HuH-7.5 (cell line): ENCODE measurements at regions not wholly inside any gene's neighbourhood (a gene's known extent, or its start where the extent isn't known, plus 50 kb on each side); places are given as distances from the start of the nearest gene placed in this dataset.

Source experiments
- DNase-seq: peaks from one replicate; pipeline ENCODE4 v3.0.0; 2011; ENCODE audit warnings: low spot score

DNA sequence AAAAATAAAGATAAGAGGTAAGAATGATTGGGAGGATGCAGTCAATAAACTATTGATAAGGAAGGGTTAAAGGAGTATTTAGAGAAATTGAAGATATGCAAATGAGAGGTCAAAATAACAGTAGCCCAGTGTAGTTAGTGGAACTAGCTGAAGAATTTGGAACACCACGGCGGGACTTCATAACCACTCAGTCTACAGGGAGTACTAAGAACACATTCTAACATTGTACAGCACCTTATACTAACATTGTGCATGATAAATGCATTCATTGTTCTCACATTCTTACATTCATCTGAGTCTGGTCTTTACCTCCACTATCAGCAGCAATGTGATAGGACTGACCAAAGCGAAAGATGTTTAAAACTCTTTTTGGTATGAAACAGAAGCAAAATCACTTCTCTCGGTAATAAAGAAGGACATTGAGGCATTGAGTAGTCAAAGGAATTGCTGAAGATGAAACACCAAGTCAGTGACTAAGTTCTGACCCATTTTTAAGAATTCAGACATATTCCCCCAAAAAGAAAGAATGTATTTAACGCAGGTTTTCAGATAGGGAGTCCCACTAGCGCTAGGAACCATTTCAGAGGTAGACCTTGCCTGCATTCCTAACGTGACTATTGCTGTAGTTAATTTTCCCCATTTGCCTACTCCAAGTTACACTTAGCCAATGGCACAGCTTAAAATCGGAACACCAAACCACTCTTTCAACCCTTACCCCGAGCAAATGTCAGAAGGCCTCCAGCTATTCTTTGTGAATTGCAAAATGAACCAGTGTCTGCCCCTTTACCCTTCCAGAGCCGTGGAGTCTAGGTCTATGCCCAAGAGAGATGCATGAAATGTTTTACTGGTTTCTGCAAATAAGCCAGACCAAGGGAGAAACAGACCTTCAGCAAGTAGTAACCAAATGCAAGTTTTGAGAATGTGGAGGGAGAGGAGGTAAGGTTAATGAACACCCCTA, 108.8 kb upstream of the IRF2BP2 start:
- DNase-seq = no peak

DNA sequence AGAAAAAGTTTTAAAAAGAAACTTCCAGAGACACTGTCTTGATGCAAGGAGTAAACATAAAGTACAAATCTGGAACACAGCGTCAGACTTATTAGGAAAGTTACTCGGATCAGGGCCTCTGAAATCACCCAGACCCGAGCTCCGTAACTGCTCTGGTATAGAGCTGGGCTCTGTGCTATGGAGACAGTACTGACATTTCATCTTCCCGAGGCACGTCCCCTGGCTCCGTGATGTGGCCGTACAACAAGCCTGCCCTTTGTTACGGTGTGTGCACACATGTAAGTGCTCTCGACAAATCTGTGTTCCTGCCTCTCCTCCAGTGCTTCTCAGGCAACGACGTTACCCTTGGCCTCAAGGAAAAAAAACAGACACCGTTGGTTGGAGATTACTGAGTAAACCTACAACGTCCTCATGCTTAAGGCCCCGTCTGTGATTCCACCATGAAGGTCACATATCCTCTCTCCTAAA, 107.0 kb upstream of the IRF2BP2 start:
- DNase-seq = no peak

DNA sequence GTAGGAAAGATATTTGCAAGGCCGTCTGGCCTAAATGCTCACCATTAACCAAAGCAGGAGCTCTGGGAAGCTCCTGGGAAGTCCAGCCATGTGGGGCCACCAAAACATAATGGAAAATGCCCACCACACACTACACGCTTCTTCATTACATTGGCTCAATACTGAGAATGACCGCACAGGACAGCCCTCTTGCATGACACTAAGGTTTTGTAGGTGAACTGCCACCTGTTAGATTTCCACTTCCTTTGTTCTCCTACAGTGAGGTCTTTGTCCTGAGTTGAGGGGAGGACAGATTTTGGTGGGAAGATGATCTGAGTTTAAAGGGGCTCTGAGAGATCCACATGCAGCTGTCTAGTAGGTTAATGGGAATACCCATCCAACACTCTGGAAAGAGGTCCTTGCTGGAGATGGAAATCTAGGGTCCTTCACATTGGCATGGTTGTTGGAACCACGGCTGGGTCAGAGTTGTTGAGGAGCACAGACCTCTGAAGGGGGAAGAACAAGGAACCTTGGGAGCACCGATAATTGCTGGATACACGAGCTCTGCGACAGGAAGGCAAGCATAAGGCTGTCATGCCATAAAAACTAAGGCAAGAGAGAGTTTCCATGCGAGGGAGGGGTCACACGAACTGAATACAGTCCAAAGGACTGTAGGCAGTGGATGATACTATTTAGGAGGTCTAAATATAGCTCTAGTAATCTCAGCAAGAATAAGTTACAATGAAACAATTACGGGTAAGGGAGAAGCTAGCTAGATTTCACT, 105.5 kb upstream of the IRF2BP2 start:
- DNase-seq = no peak

DNA sequence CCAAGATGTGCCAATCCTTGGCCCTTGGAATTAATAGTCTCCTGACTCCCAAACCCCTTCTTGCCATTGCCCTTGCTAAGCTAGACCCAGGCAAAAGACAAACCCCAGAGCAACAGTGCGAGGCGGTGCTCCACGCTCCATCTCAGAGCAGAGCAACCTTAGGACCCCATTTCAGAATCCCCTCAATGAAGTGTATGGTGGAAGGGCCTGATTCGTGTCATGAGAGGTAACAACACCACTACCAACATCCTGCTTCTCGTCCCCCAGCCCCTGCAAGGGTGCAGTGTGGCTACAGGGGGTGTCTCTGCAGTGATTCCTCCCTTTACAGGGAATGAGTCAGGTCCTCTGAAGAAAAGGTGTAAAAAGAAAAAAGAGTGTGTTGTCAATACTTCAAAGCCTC, 103.9 kb upstream of the IRF2BP2 start:
- DNase-seq = no peak

DNA sequence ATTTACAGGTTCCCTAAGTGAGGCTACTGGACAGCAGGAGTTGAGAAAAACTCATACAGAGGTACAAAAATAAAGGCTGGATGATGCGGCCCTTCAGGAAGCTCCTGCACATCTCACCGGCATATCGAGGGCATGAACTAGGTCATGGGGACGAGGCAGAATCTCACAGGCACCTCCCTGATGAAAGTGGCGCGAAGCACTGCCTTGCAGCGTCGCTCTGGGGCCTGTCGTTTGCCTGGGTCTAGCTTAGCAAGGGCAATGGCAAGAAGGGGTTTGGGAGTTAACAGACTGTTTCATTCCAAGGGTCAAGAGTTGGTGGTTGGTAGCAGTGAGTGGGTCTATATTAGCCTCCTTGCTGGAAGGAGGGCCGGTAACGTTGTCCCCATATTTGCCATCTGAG, 103.5 kb upstream of the IRF2BP2 start:
- no peak for DNase-seq

DNA sequence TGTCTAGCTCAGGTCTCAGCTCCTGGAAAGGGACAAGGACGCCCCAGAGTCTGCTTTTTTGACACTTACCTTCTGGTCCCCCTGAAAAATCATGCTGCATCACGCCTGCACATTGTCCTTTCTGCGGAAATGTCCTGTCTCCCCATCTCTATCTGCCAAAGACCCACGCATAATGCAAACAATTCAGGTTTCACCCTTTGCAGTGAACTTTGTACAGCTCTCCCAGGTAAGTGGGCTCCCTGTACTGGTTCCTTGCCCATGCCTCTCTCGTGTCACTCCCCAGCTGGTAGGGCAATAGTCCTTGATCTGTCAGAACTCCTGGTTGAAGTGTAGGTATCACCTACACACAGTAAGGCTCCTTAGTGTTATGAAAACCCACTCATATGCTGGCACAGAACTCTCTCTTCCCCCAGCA, 102.9 kb upstream of the IRF2BP2 start:
- DNase-seq = no peak

DNA sequence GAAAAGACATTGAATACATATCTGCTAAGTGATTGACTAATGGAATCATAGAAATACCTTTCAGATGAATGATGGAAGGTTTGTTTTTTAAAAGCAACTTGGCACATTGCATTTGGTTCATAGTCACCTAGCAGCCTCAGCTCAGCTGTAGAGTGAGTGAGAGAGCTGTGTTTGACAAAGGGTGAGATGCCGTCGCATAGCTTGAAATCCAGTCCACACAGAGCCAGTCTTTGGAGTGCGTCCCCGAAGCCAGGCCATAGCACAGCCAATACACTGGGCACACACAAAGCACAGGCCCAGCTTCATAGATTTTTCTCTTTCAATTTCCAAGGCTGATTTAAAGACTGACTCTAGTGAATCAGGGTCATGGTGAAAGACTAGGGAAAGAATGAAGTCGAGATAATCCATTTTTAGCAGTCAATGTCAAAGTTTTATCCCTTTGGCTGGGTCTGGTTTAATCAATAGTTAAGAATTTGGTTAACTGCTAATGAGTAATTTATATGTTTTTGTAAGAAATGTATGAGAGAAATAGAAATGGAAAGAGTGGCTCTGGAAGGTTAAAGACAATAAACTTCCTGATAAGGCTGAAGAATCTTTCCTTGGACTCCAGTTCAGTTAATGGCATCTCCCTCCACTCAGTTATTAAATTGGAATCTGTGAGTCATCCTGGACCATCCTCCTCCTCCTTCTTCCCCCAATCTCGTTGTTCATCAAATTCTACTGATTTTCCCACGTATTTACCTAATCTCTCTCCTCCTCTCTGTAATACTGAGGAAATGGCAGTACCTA, 101.2 kb upstream of the IRF2BP2 start:
- no peak for DNase-seq

DNA sequence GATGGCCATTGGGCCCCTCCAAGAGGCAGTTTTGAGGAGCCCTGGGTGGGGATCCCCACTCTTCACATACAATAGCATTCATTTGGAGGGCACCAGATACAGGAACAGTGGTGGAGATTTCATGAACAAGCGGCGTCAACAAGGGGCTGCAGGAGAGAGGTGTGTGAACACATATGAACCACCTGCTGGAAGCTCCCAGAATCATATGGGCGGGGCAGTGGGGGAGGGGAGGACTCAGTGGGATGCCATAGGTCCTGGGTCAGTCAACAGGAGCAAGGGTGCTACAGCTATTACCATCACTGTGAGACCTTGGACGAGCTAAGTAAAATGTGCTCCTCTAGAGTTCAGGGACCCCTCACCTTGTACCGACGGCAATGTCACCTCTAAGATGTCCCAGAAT, 100.4 kb upstream of the IRF2BP2 start:
- DNase-seq = no peak

DNA sequence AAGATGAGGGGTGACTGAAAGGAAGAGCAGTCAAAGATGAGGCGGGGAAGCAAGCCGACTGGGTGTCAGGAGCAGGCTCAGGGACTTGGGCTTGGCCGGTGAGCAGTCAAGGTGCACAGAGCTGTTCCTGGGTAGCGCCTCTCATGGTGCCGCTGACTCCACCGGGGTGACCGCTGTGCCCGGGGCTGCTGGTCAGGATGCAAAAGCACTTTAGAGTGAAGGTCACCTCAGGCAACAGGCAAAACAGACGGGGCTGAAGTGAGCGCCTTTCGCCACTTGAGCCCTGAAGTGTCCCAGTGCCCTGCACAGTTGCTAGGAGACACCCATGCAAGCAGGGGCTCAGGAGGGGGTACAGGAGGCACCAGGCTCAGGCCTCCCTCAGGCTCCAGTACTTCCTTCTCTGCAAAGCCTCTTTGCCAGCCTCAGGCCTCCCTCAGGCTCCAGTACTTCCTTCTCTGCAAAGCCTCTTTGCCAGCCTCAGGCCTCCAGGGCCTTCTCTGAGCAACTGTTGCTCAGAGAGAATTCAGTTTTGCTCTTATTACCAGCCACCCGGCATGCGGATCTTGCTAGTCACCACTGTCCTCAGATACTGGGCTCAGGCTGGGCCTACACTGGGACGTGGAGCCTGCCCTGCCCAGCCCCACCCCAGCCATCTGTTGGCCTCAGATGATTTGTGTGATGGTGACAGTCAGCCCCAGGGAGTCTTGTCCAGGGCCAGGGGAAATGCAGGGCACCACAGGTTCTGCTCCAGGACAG, 99.7 kb upstream of the IRF2BP2 start:
- no peak for DNase-seq

DNA sequence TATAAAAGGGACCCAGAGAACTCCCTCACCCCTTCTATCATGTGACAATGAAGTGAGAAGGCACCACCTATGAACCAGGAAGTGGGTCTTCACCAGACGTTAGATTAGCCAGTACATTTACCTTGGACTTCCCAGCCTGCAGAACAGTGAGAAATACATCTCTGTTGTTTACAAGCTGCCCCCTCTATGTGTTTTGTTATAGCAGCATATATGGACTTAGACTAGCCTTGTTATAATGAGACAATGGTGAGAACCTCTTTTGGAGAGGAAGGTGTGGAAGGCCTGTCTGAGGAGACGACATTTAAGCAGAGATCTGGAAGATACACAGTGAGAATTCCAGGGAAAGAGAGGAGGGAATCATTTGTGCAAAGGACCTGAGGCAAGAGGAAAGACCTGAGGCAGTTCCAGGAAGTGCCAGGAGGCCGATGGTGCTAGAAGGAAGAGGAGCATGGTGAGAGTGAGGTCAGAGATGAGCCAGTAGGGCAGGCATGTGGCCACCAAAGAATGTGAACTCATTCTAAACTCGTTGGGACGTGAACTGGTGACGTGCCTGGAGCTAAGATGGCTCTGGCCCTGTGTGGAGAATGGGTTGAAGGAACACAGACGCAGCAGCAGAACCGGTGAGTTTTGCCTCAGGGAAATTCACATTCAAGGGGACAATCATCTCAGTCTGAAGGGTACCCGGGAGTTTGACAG, 98.9 kb upstream of the IRF2BP2 start:
- no peak for DNase-seq

DNA sequence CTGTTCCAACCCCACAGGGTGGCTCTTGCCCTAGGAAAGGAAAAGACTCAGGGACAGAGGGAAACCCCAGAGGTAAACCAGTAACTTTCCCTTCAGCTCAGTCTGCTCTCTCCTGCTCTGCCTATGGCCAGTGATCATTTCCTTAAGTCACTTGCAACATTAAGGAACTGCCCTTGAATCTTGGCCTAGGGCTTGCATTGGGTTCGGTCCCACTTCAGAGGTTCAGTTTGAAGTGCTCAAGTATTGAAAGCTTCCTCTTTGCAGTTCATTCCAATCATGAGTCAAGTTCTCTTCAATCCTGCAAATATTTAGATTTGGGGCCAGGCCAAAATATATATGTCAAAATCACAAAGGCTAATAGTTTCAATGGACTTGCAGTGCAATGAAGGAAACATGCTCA, 97.7 kb upstream of the IRF2BP2 start:
- DNase-seq = no peak

DNA sequence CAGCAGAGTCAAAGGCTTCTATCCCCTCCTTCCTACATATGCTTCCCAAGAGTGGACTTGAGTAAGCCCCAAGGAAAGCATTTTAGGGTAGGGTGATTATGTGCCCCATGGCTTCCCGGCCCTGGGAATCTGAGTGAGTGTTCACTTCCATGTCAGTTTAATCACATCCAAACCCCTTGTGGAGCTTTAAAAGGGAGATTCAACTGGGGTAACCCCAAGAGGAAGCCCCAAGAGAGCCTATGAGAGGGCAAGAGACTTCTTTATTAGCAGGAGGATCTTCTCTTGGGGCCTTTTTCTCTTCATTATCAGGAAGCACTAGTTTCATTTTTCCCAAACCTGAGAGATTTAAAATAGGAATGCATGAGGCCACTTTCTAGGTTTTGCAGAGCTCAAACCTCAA, 97.0 kb upstream of the IRF2BP2 start:
- DNase-seq = no peak

DNA sequence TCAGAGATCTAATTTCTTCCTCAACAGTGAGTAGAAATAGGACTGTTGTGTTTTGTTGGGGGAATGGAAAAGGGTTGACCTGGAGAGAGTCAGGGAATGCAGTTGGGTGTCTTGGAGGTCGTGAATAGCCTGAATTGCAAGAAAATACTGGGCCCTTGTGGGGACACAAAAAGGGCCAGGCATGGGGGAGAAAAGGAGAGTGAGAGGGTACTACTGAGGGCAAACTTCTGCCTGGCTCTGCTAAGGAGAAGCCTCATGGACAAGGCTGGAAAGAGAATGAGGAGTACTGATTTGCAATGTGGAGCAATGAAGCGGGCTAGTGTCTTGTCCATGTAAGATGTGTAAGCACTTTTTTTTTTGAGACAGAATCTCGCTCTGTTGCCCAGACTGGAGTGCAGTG, 96.2 kb upstream of the IRF2BP2 start:
- no peak for DNase-seq

DNA sequence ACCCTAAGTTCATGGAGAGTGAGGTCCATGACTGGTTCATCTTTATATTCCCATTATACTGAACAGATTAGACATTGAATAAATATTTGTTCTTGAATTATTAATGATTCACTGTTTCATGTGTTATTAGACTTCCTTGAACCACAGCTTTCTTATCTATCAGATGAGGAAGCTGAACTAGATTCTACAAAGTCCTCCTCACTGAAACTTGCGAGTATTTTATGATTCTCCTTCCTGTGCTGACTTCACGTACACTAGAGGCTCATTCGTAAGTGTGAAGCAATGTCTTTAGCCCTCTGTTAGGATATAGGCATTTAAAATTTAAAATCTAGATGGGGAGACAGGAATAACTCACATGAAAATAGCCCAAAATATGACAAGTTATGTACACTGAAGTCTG, 95.6 kb upstream of the IRF2BP2 start:
- no peak for DNase-seq

DNA sequence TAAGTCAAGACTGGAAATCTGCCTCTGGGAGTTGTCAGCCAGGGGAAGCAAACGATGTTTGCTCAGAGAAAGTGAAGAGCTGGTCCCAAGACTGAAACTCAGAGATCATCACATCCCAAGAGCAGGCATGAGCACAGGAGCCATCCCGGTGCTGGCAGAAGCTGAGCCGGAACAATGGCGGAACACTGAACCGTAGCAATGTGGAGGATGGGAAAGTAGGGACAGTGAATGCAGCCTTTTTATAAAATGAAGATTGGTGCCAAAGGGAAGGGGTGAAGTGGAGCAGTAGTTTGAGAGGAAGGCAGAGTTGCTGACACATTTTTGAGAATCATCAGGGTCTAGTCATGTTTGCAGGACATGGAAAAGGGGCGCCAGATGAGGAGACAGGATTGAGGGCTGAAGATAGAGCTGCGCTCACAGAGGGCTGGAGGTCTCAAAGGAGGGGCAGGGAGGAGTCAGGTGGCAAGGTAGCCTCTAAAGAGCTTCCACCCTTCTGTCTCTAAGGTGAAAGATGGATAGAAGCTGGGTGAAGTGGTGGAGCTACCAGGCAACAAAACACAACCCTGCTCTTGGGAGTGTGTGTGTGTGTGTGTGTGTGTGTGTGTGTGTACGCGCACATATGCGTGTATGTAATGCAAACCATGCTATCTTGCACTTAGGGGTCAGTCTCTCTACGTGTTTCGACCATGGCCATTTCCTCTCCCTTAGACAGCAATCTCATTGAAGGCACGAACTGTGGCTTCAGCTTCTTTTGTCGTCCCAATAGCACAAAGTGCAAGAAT, 94.3 kb upstream of the IRF2BP2 start:
- no peak for DNase-seq

DNA sequence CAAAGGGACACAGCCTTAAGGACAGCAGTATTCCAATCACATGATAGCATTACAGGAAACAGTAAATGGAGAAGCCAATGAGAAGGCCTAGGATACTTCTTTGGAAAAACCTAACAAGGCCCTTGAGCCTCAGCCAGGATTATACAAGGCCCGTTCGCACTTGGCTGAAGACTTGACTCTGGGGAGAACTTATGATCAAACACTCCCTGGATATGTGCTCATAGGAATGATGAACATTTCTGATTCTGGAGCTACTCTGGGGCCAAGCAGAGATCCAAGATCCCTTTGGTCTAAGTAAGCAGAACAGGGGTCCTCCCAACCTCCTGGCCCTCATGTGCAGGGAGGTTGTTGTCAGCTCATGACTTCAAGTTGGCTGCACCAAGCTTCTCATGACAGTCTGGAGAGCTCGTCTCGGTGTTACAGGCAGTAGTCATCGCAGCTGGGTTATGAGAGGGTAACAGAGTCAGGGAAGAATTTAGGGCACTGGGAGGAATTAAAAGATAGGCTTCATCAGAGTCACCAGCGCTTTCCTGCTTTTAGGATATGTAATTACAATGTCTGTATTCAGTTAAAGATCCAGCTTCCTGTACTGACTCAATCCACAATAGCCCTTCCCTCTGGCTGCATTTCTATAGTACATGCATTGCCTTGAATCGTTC, 92.5 kb upstream of the IRF2BP2 start:
- no peak for DNase-seq

DNA sequence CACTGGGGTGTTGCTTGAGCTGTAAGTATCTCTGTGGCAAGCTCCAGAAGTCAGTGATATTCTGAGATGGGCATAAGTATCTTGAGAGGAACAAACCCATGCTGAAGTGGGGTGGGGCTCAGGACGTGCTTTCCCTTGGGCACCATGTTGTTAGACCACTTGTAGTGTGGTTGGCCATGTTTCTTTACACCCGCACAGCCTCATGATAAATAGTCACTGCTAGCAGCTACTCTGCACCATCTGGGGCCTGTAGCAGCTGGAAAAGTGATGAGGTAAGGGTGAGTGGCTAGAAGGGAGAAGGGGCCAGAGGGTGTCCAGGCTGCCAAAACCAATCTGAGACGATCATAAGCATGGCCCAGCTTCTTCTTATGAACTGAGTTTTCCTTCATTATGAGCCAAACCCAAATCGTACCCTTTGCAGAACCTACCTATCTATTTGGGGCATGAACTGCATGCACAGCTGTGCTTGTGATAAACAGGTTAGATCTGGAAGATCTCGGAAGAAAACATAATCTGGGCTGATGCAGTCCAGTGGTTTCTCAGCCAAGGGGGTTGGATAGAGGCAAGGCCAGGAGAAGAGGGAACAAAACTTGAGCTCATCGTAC, 91.9 kb upstream of the IRF2BP2 start:
- no peak for DNase-seq

DNA sequence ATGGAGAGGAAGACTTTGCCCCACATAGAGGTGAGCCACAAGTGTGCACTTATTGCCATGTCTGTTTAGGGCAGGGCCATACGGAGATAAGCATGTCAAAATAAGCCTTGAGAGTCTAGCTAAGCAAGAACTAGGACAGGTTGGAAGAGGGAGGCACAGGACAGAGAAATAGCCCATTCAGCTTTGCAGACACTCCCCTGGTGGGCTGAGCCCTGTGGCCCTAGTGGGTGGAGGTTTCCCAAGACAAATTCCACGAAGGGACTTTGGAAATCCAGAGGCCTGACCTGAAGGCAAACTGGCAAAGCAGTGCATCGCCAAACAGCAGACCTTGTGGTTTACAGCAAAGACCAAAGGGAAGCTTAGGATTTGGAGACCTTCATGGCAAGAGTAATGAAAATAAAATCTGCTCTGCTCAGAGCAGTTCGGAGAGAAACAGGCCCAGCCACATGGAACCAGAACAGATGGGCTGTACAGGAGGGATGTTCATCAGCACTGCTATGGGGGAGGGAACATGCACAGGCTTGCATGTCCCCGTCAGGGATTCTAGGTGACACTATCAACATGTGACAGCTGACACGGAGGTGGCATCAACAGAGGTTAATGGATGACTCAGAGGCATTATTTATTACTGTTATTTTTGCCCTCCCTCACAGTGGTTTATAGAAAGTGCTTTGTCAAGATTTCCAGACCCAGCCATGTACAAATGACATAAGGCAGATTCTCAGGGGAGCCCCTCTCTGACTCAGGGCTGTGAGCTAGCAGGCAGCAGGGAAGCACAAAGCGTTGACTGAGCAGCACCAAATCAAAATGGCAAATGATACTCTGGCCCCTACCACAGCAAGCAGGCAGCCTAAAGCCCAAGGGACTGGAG, 90.1 kb upstream of the IRF2BP2 start:
- DNase-seq = no peak
